SU-DHL-6 (cell line): ENCODE measurements at regions not wholly inside any gene's neighbourhood (a gene's known extent, or its start where the extent isn't known, plus 50 kb on each side); places are given as distances from the start of the nearest gene placed in this dataset.

Source experiments
- H2AFZ ChIP-seq: fragments of 200-600 bp; sonication (generic); 2 replicates; pipeline ENCODE4 v1.6.1; 2014; ENCODE audit warnings: low read depth, mild to moderate bottlenecking, moderate library complexity, mixed read lengths, antibody characterized with exemption, low read length; ENCODE audit not compliant: severe bottlenecking
- H3F3A ChIP-seq: fragments of 200-600 bp; shearing (Covaris generic); 2 replicates; pipeline ENCODE4 v1.6.0; 2016; ENCODE audit warnings: antibody characterized with exemption, mild to moderate bottlenecking; ENCODE audit not compliant: insufficient read depth
- H3K27ac ChIP-seq: fragments of 200-600 bp; sonication (generic); 2 replicates; pipeline ENCODE4 v1.5.1; 2016; ENCODE audit warnings: low read depth, mild to moderate bottlenecking, low read length, moderate library complexity, mixed read lengths
- H3K27me3 ChIP-seq: fragments of 200-600 bp; sonication (generic), shearing (Covaris generic); 2 replicates; pipeline ENCODE4 v1.6.0; 2014; ENCODE audit warnings: mild to moderate bottlenecking, low read length
- H3K36me3 ChIP-seq: fragments of 200-600 bp; sonication (generic); 2 replicates; pipeline ENCODE4 v1.6.1; 2014; ENCODE audit warnings: mild to moderate bottlenecking, low read length, mixed read lengths
- H3K4me2 ChIP-seq: fragments of 300-600, 200-600 bp; shearing (Covaris generic), sonication (generic); 2 replicates; pipeline ENCODE4 v1.6.0; 2014; ENCODE audit warnings: low read length, low read depth, mild to moderate bottlenecking; ENCODE audit not compliant: poor library complexity, severe bottlenecking
- H3K4me3 ChIP-seq: fragments of 200-600 bp; sonication (generic); 2 replicates; pipeline ENCODE4 v1.5.1; 2014; ENCODE audit warnings: antibody characterized with exemption, low read length, mild to moderate bottlenecking, mixed read lengths; ENCODE audit not compliant: insufficient read depth, poor library complexity, severe bottlenecking
- H3K79me2 ChIP-seq: fragments of 200-600 bp; sonication (generic); 2 replicates; pipeline ENCODE4 v1.6.1; 2014; ENCODE audit warnings: mild to moderate bottlenecking, low read length, moderate library complexity; ENCODE audit not compliant: insufficient read depth
- H3K9ac ChIP-seq: fragments of 200-600 bp; sonication (generic); 2 replicates; pipeline ENCODE4 v1.7.0; 2014; ENCODE audit warnings: mild to moderate bottlenecking, low read length
- H3K9me2 ChIP-seq: fragments of 200-600 bp; sonication (generic); replicated peaks from 2 replicates; pipeline ENCODE4 v1.6.1; 2014; ENCODE audit warnings: low read length; ENCODE audit not compliant: insufficient read depth
- H3K9me3 ChIP-seq: fragments of 200-600 bp; sonication (generic); 2 replicates; pipeline ENCODE4 v1.6.1; 2014; ENCODE audit warnings: low read length, mixed read lengths; ENCODE audit not compliant: insufficient read depth
- H4K20me1 ChIP-seq: fragments of 200-600 bp; sonication (generic); 2 replicates; pipeline ENCODE4 v1.6.1; 2014; ENCODE audit warnings: low read depth, mild to moderate bottlenecking, antibody characterized with exemption, low read length, moderate library complexity, mixed read lengths
- EZH2phosphoT487 ChIP-seq: fragments of 200-600 bp; sonication (generic), shearing (Covaris generic); conservative IDR thresholded peaks from 2 replicates; pipeline ENCODE4 v1.6.1; 2018; ENCODE audit warnings: mild to moderate bottlenecking, antibody characterized with exemption, low read length, moderate library complexity, mixed read lengths
- TF ChIP-seq, protein P1 (sequence below): fragments of 200-600 bp; sonication (generic); IDR thresholded peaks from one replicate; pipeline ENCODE4 v1.5.1; 2017; ENCODE audit warnings: antibody characterized with exemption, mild to moderate bottlenecking, low read length, moderate library complexity; ENCODE audit not compliant: insufficient read depth, poor library complexity, severe bottlenecking

DNA sequence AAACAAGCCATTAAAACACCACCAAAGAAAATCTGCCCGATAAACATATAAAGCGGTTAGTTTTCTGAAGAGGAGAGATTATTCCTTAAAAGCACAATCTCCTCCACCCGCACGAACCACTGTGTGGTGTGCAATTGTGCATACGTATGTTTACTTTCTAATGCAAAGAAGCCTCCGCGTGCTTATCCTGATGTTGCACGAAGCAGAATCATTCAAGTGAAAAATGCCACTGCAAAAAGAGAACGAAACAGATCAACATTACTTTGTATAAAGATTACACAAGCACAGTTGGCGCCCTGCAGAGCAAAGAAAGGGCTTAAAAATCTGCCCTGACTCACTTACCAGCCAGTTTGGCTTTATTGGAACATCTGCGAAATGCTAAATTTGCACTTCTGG, 166.8 kb downstream of the ZNF281 start:
- no peaks in the 10 kb centered on the region for H3K9me3 ChIP-seq
- no peak for TF ChIP-seq EZH2phosphoT487
- TF ChIP-seq, protein P1, sequence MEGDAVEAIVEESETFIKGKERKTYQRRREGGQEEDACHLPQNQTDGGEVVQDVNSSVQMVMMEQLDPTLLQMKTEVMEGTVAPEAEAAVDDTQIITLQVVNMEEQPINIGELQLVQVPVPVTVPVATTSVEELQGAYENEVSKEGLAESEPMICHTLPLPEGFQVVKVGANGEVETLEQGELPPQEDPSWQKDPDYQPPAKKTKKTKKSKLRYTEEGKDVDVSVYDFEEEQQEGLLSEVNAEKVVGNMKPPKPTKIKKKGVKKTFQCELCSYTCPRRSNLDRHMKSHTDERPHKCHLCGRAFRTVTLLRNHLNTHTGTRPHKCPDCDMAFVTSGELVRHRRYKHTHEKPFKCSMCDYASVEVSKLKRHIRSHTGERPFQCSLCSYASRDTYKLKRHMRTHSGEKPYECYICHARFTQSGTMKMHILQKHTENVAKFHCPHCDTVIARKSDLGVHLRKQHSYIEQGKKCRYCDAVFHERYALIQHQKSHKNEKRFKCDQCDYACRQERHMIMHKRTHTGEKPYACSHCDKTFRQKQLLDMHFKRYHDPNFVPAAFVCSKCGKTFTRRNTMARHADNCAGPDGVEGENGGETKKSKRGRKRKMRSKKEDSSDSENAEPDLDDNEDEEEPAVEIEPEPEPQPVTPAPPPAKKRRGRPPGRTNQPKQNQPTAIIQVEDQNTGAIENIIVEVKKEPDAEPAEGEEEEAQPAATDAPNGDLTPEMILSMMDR: no peak
- H3K79me2 ChIP-seq: no peaks in the 10 kb centered on the region
- no peaks in the 10 kb centered on the region for H4K20me1 ChIP-seq
- H3K4me3 ChIP-seq: no peak overlapping the region
- H3K9ac ChIP-seq: no peak overlapping the region
- H2AFZ ChIP-seq: no peak overlapping the region
- no peaks in the 10 kb centered on the region for H3K9me2 ChIP-seq
- H3K27me3 ChIP-seq: no peaks in the 10 kb centered on the region
- no peak overlapping the region for H3K4me2 ChIP-seq
- no peaks in the 10 kb centered on the region for H3K36me3 ChIP-seq
- H3F3A ChIP-seq: no peaks in the 10 kb centered on the region
- H3K27ac ChIP-seq: no peak overlapping the region

DNA sequence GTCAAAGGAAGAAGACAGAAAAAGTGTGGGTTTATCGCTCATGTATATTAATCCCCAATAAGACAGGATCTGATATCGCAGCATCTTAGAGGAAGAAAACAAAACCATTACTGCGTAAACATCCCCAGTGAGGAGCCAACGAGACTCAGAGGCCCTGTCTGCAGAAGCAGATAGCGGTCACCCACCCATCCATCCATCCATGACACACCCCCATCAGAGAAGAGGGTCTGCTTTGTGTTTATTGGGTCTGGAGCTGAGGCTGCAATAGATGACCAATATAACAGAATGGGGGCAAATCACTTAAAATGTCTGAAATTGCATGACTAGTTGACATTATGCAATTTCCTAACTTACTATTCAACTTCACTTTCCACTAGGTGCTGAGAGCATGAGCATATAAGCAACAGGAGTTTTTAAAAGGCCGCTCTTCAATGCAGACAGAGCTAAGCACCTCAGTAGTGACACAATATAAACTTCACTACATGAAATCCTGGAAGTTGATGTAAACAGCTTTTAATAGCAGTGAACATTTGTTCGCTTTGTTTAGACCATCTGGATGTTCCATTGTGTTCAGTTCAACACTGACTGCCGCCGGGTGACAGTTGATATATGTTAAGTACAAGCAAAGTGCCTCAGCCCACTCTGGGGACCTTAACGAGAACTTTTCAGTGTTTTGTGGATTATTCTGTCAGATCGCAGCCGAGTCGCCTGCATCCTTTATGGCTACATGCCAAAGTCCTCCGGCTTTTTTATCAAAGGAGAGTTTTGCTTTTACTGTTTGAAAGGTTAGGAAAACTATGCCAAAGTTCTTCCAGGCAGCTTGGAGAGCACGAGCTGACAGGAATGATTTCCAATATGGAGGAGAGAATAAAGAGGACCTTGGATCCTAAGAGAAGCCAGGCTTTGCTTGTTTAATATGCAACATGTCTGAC, 167.5 kb downstream of the ZNF281 start:
- Histone ChIP-seq H3K4me3 (no peak overlapping the region), H3K9me3 (no peaks in the 10 kb centered on the region), H3K27ac (no peak overlapping the region), H3K27me3 (no peaks in the 10 kb centered on the region), H4K20me1 (no peaks in the 10 kb centered on the region), H3K9ac (no peak overlapping the region), H3K36me3 (no peaks in the 10 kb centered on the region), H2AFZ (no peak overlapping the region), H3K79me2 (no peaks in the 10 kb centered on the region), H3F3A (no peaks in the 10 kb centered on the region), H3K9me2 (no peaks in the 10 kb centered on the region), H3K4me2 (no peak overlapping the region)
- TF ChIP-seq, protein P1: no peak
- no peak for TF ChIP-seq EZH2phosphoT487

DNA sequence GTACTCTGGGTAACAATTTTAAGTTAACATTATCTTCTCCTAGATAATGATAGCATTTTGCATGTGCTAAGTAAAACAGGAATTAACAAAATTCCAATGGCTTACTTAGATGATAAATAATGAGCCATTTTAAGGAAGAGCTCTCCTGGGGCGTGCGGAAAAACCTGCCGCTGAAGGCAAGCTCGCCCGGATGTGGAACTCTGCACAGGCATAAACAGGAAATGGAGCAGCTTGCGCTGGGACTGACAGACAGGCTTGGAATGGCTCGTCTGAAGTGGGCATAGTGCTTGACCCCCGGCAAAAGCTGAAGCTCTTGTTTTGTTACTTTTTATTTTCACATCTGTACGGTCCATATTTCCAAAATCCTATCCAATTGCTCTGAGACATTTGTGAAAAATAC, 169.2 kb downstream of the ZNF281 start:
- Histone ChIP-seq H3F3A (no peaks in the 10 kb centered on the region), H3K79me2 (no peaks in the 10 kb centered on the region), H3K4me3 (no peak overlapping the region), H4K20me1 (no peaks in the 10 kb centered on the region), H3K9me3 (no peaks in the 10 kb centered on the region), H3K36me3 (no peaks in the 10 kb centered on the region), H3K27me3 (no peaks in the 10 kb centered on the region), H3K9me2 (no peaks in the 10 kb centered on the region), H3K9ac (no peak overlapping the region), H3K4me2 (no peak overlapping the region), H3K27ac (no peak overlapping the region), H2AFZ (no peak overlapping the region)
- TF ChIP-seq, protein P1: no peak
- no peak for TF ChIP-seq EZH2phosphoT487
